Neural progenitor cell (in vitro differentiated cells): ENCODE measurements at regions not wholly inside any gene's neighbourhood (a gene's known extent, or its start where the extent isn't known, plus 50 kb on each side); places are given as distances from the start of the nearest gene placed in this dataset.

ENCODE experiments used
- DNase-seq: peaks from one replicate; pipeline ENCODE4 v3.0.0-alpha.2; 2016; ENCODE audit warnings: low spot score
- H2AFZ ChIP-seq: fragments of 200-600 bp; sonication (generic); replicated peaks from 2 replicates; pipeline ENCODE4 v1.6.1; 2016; ENCODE audit warnings: antibody characterized with exemption
- H3F3A ChIP-seq: fragments of 200-600 bp; sonication (generic); 2 replicates; pipeline ENCODE4 v1.6.1; 2016; ENCODE audit warnings: antibody characterized with exemption, low read depth
- H3K27ac ChIP-seq: fragments of 200-600 bp; sonication (generic); 2 replicates; pipeline ENCODE4 v1.5.1; 2016; ENCODE audit warnings: mild to moderate bottlenecking
- H3K27me3 ChIP-seq: fragments of 200-600 bp; sonication (generic); 2 replicates; pipeline ENCODE4 v1.6.1; 2016; ENCODE audit warnings: mild to moderate bottlenecking, moderate library complexity
- H3K36me3 ChIP-seq: fragments of 200-600 bp; sonication (generic); 2 replicates; pipeline ENCODE4 v1.5.1; 2016
- H3K4me1 ChIP-seq: fragments of 200-600 bp; sonication (generic); 2 replicates; pipeline ENCODE4 v1.6.1; 2016; ENCODE audit warnings: mixed run types
- H3K4me2 ChIP-seq: fragments of 200-600 bp; sonication (generic); 2 replicates; pipeline ENCODE4 v1.6.1; 2016
- H3K4me3 ChIP-seq: fragments of 200-600 bp; sonication (generic); 2 replicates; pipeline ENCODE4 v1.5.1; 2016
- H3K79me2 ChIP-seq: fragments of 200-600 bp; sonication (generic); 2 replicates; pipeline ENCODE4 v1.6.1; 2016; ENCODE audit warnings: low read depth
- H3K9ac ChIP-seq: fragments of 200-600 bp; sonication (generic); 2 replicates; pipeline ENCODE4 v1.6.1; 2016
- H3K9me3 ChIP-seq: fragments of 200-600 bp; sonication (generic); 2 replicates; pipeline ENCODE4 v1.5.1; 2016; ENCODE audit warnings: low read depth
- H4K20me1 ChIP-seq: fragments of 200-600 bp; sonication (generic); 2 replicates; pipeline ENCODE4 v1.6.1; 2016; ENCODE audit warnings: low read depth
- H3K27ac Mint-ChIP-seq: 3 replicates; pipeline ENCODE4 v1.8.0; 2021; ENCODE audit warnings: mixed read lengths
- H3K27me3 Mint-ChIP-seq: 2 replicates; pipeline ENCODE4 v1.8.0; 2022; ENCODE audit warnings: low read depth, mild to moderate bottlenecking, inconsistent platforms, moderate library complexity, mixed read lengths; ENCODE audit not compliant: insufficient read depth
- H3K36me3 Mint-ChIP-seq: 3 replicates; pipeline ENCODE4 v1.8.0; 2021; ENCODE audit warnings: mixed read lengths
- H3K4me1 Mint-ChIP-seq: 3 replicates; pipeline ENCODE4 v1.8.0; 2021; ENCODE audit warnings: mixed read lengths
- H3K4me3 Mint-ChIP-seq: 3 replicates; pipeline ENCODE4 v1.8.0; 2021; ENCODE audit warnings: mild to moderate bottlenecking, moderate library complexity, mixed read lengths
- H3K9me3 Mint-ChIP-seq: 3 replicates; pipeline ENCODE4 v1.8.0; 2020; ENCODE audit warnings: mixed read lengths
- CTCF ChIP-seq: fragments of 200-600 bp; sonication (generic); IDR thresholded peaks from 2 replicates; pipeline ENCODE4 v1.5.1; 2017; ENCODE audit warnings: antibody characterized with exemption, mild to moderate bottlenecking
- EZH2 ChIP-seq: fragments of 200-600 bp; sonication (generic); IDR thresholded peaks from 2 replicates; pipeline ENCODE4 v1.6.1; 2017; ENCODE audit warnings: antibody characterized with exemption, mild to moderate bottlenecking, moderate library complexity
- EZH2phosphoT487 ChIP-seq: fragments of 200-600 bp; sonication (generic); IDR thresholded peaks from 2 replicates; pipeline ENCODE4 v1.6.1; 2017; ENCODE audit warnings: antibody characterized with exemption

GRCh38 chr7:120033114-120033513 is 239.9 kb upstream of the KCND2 start:
- TF ChIP-seq EZH2phosphoT487: no peak
- no peak for TF ChIP-seq EZH2
- no peak for TF ChIP-seq CTCF
- Histone ChIP-seq H3K4me1 (peaks cover 5% of the 10 kb centered on the region), H3K36me3 (no peaks in the 10 kb centered on the region), H3K79me2 (no peaks in the 10 kb centered on the region), H3K4me3 (no peak overlapping the region), H4K20me1 (no peaks in the 10 kb centered on the region), H2AFZ (peak overlapping the region; percentile 83), H3K27ac (peak overlapping the region; percentile 79), H3K27me3 (no peaks in the 10 kb centered on the region), H3K9me3 (no peaks in the 10 kb centered on the region), H3K9ac (no peak overlapping the region), H3K4me2 (no peak overlapping the region), H3F3A (peaks cover 14% of the 10 kb centered on the region)
- peaks cover 6% of the 10 kb centered on the region for H3K4me1 Mint-ChIP-seq
- no peaks in the 10 kb centered on the region for H3K36me3 Mint-ChIP-seq
- no peak overlapping the region for H3K27ac Mint-ChIP-seq
- no peaks in the 10 kb centered on the region for H3K9me3 Mint-ChIP-seq
- no peaks in the 10 kb centered on the region for H3K27me3 Mint-ChIP-seq
- DNase-seq: peak; percentile 49
- H3K4me3 Mint-ChIP-seq: no peak overlapping the region

- Histone ChIP-seq H3K9me3 (no peaks in the 10 kb centered on the region), H3K4me3 (no peak overlapping the region), H3K27me3 (no peaks in the 10 kb centered on the region), H3K9ac (no peak overlapping the region), H3K27ac (no peak overlapping the region), H3K4me1 (no peaks in the 10 kb centered on the region), H3K36me3 (no peaks in the 10 kb centered on the region), H4K20me1 (no peaks in the 10 kb centered on the region), H3K4me2 (no peak overlapping the region), H3F3A (no peaks in the 10 kb centered on the region), H3K79me2 (no peaks in the 10 kb centered on the region), H2AFZ (no peak overlapping the region)
- Mint-ChIP-seq H3K27me3 (no peaks in the 10 kb centered on the region), H3K9me3 (peaks cover 4% of the 10 kb centered on the region), H3K4me1 (no peaks in the 10 kb centered on the region), H3K4me3 (no peak overlapping the region), H3K36me3 (no peaks in the 10 kb centered on the region), H3K27ac (no peak overlapping the region)
- TF ChIP-seq EZH2phosphoT487: no peak
- TF ChIP-seq CTCF: no peak
- TF ChIP-seq EZH2: no peak
- DNase-seq: no peak
These were observed 233.8 kb upstream of the KCND2 start for GRCh38 chr7:120039138-120039537.

- no peak for DNase-seq
- no peaks in the 10 kb centered on the region for H3K4me1 ChIP-seq
- TF ChIP-seq EZH2 (no peak), CTCF (no peak), EZH2phosphoT487 (no peak)
- no peaks in the 10 kb centered on the region for H3K79me2 ChIP-seq
- no peak overlapping the region for H3K4me3 ChIP-seq
- no peaks in the 10 kb centered on the region for H3K27me3 ChIP-seq
- H3K27me3 Mint-ChIP-seq: no peaks in the 10 kb centered on the region
- H3F3A ChIP-seq: no peaks in the 10 kb centered on the region
- no peak overlapping the region for H3K27ac Mint-ChIP-seq
- no peak overlapping the region for H3K4me3 Mint-ChIP-seq
- H2AFZ ChIP-seq: no peak overlapping the region
- no peaks in the 10 kb centered on the region for H3K4me1 Mint-ChIP-seq
- H4K20me1 ChIP-seq: no peaks in the 10 kb centered on the region
- H3K36me3 Mint-ChIP-seq: no peaks in the 10 kb centered on the region
- peaks cover 4% of the 10 kb centered on the region for H3K9me3 Mint-ChIP-seq
- no peak overlapping the region for H3K27ac ChIP-seq
- no peak overlapping the region for H3K4me2 ChIP-seq
- H3K36me3 ChIP-seq: no peaks in the 10 kb centered on the region
- H3K9ac ChIP-seq: no peak overlapping the region
- no peaks in the 10 kb centered on the region for H3K9me3 ChIP-seq
These were observed 231.2 kb upstream of the KCND2 start for GRCh38 chr7:120041798-120042197.

GRCh38 chr7:120043250-120043649 is 229.7 kb upstream of the KCND2 start:
- H3K27ac Mint-ChIP-seq: no peak overlapping the region
- H3K4me3 Mint-ChIP-seq: no peak overlapping the region
- Histone ChIP-seq H3F3A (no peaks in the 10 kb centered on the region), H3K9ac (no peak overlapping the region), H3K4me2 (no peak overlapping the region), H3K4me1 (no peaks in the 10 kb centered on the region), H2AFZ (no peak overlapping the region), H3K27me3 (no peaks in the 10 kb centered on the region), H3K27ac (no peak overlapping the region), H4K20me1 (no peaks in the 10 kb centered on the region), H3K4me3 (no peak overlapping the region), H3K36me3 (no peaks in the 10 kb centered on the region), H3K79me2 (no peaks in the 10 kb centered on the region), H3K9me3 (no peaks in the 10 kb centered on the region)
- H3K27me3 Mint-ChIP-seq: no peaks in the 10 kb centered on the region
- no peaks in the 10 kb centered on the region for H3K36me3 Mint-ChIP-seq
- TF ChIP-seq CTCF: no peak
- no peaks in the 10 kb centered on the region for H3K4me1 Mint-ChIP-seq
- no peak for DNase-seq
- peaks cover 4% of the 10 kb centered on the region for H3K9me3 Mint-ChIP-seq
